ENCODE measurements at regions not wholly inside any gene's neighbourhood (a gene's known extent, or its start where the extent isn't known, plus 50 kb on each side); places are given as distances from the start of the nearest gene placed in this dataset.
A peak's percentile ranks its signal among the peaks of the same experiment; 100 is the strongest.

- peak; percentile 13 for DNase-seq (ENCODE audit: low read depth)
Measured at GRCh38 chr20:57849121-57849520, 139.3 kb upstream of the PMEPA1 start.

GRCh38 chr20:57848282-57848681 lies 138.5 kb upstream of the PMEPA1 start:
- DNase-seq (ENCODE audit: low read depth), result no peak

DNA sequence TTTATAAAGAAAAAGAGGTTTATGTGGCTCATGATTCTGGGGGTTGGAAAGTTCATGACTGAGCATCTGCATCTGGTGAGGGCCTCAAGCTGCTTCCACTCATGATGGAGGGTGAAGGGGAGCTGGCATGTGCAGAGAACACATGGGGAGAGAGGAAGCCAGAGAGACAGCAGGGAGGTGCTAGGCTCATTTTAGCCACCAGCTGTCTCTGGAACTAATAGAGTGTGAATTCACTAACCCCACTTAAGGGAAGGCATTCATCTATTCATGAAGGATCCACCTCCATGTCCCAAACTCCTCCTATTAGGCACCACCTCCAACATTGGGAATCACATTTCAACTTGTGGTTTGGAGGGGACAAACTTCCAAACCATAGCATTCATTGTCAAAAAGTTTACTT lies 137.3 kb upstream of the PMEPA1 start:
- DNase-seq (ENCODE audit: low read depth), result no peak

- no peak for DNase-seq (ENCODE audit: low read depth)
Measured at GRCh38 chr20:57844626-57845596, 135.1 kb upstream of the PMEPA1 start.

- no peak for DNase-seq (ENCODE audit: low read depth)
Measured at GRCh38 chr20:57843941-57844625, 134.3 kb upstream of the PMEPA1 start.

DNA sequence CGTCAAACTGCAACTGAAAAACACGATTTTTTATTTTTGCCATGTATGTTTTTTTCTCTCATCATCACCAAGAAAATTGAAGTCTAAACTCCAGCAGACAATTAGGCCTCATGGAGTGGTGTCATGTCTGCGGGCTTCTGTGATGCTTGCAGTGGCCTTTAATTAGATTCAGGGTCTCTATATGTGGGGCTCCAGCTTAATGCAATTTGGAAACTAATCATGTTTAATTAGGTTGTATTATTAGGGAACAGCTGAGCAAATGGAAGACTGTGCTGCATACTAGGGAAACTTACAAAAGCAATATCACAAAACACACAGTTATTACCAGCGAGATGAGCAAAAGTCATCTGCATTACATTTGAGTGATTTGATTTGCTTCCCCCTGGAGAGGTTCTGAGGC lies 132.9 kb upstream of the PMEPA1 start:
- DNase-seq (ENCODE audit: low read depth), result no peak

- DNase-seq (ENCODE audit: low read depth), result no peak
Measured at GRCh38 chr20:57841297-57841866, 131.6 kb upstream of the PMEPA1 start.

DNA sequence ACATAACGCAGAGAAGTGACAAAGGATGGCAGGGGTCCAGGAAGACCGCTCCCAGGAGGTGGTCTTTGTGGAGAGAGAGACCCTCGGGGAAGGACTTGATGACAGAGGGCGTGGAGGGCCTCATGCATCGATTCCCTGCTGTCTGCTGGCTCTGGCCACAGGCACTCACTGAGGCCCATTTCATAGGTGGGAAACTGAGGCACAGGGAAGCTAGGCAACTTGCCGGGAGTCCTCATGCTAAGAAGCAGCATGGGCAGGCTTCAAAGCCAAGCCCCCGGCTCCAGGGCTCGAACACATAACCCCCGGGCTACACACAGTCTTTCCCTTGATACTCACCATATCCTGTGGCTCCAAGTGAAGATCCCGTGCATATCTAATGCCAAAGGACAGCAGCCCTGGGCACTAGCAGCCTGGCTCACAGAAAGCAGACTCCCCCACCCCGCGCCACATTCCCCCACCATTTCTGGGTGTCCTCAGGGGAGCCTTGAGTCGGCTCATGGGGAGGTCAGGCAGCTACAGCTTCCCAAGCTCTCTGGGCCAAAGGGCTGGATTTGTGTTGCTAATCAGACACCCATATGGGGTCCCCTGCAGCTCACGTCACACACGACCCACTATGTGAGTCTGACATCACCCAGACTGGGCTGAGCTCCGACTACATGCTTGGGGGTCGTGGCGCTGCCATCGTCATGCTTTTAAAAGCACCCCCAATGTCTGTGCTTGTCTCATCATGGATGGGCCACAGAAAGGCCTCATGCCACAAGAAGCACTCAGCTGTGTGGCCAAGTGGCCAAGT lies 130.9 kb upstream of the PMEPA1 start:
- DNase-seq (ENCODE audit: low read depth), result no peak

DNA sequence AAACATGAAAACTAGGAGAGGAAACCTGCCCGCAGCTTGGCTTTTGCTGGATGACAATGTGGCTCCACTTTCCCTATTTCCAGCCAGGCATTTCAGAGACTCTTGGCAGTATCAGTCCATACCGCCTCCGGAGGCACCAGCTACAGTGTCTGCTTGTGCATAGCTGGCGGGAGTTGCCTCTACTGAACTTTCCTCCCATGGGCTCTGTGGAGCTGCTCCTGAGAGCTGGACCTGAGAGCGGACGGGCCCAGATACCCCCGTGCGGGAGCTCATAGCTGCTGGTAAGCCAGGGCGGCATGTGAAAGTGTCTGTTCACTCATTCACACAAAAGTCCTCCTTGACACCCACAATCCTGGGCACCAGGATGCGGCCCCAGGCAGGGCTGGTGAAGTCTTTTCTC lies 130.3 kb upstream of the PMEPA1 start:
- DNase-seq (ENCODE audit: low read depth), result no peak

GRCh38 chr20:57838670-57839151 lies 128.9 kb upstream of the PMEPA1 start:
- DNase-seq (ENCODE audit: low read depth), result no peak

DNA sequence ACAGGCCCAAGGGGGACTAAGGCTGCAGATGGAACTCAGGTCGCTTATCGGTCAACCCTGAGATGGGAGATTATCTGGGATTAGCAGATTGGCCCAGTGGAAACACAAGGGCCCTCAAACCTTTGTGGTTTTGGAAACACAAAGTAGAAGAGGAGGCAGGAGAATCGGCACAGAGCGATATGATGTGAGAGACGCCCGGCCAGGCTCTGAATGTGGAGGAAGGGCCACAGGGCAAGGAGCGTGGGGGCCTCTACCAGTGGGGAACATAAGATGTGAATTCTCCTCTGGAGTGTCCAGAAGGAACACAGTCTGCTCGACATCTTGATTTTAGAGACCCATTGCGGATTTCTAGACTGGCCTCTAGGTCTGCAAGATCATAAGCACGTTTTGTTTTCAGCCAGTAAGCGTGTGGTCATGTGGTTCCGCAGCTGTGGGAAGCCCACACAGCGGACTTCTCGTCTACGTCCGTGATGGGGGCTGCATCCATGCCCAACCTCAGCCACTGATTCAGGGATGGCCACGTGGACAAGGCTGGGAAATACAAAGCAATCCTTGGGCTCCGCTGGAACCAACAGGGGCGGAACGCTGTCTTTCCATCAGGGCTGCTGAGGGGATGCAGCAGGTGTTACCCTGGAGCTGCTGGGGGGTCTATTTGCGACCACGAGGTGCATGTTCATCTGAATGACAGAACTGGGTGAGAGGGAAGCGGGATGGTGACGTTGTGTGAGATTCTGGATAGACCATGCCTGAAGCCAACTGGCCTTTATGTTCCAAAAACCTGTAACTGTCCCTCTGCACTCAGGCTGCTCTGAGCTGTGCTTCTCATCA lies 127.6 kb upstream of the PMEPA1 start:
- no peak for DNase-seq (ENCODE audit: low read depth)

DNA sequence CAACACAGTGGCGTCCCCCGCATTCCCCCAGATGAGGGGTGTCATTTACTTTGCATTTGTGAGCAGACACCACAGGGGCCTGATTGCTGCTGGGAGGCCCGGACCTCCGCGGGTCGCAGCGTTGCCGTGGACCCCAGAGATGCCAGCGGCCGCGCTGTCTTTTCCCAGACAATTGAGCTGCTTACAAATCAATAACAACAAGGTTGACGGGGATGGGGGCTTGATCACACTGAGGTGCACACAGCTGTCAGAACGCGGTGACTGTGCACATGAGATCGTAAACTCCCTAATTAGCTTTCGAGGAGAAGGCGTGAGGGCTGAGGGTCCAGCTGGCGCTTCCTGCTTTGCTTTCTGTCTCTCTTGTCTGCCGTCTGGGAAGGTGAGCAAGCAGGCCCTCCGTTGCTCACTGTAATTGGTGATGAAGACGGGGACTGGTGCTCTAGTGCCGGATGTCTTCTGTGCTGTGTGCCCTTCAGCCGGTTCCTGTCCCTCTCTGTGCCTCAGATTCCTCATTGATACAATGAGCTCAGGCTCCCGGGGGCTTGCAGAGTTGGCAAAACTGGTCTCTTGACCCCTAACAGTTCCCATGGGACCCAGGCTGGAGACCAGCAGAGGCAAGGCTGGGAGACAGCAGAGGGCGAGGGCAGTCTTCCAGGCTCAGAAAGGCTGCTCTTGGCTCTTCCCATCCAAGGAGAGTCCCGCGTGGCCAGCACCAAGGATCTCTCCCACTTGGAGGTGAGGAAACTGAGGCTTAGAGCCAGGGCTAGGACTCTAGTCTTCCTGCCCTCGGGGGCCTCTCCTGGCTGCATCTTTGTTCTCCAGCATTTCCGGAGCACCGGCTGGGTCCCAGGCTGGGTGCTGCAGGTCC lies 126.0 kb upstream of the PMEPA1 start:
- no peak for DNase-seq (ENCODE audit: low read depth)

DNA sequence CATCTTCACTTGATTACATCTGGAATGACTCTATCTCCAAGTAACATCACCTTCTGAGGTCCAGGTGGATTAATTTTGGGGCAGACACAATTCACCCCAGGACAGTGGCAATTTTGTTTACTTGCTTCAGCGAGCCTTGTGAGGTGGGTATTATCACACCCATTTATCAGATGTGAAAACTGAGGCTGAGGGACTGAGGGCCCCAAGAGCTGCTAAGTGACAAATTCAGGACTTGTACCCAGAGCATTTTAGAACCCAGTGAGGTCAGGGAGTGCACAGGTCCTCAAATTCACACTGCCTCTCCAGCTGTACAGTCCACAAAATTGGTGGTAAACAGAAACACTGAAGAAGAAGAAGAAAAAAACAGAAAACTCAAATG lies 125.2 kb upstream of the PMEPA1 start:
- no peak for DNase-seq (ENCODE audit: low read depth)

DNA sequence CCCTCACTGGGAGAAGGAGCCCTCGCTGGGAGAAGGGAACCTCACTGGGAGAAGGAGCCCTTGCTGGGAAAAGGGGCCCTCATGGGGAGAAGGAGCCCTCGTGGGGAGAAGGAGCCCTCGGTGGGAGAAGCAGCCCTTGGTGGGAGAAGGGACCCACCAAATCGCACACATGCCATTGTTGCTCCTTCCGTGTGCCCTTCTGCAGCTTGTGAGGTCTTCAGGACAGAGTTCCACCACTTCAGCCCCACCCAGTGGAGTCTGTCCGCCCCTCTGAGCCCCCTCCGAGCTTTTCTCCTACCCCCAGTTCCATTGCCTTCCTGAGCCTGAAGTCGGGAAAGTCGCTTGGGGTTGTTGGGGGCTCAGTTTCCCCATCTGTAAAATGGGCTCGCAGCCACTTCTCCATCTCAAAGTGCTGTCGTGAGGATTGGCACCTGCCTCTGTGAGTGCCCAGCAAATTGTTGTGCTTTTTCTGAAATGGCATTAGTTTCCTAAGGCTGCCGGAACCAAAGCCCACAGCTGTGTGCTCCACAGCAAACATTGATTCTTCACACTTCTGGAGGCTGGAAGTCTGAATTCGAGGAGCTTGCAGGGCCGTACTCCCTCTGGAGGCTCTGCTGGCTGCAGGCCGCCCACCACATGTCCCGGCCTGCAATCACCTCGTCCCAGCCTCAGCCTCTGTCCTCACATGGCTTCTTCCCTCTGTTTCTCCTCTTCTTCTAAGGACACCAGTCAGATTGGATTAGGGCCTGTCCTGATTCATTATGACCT lies 124.7 kb upstream of the PMEPA1 start:
- DNase-seq (ENCODE audit: low read depth), result no peak

DNA sequence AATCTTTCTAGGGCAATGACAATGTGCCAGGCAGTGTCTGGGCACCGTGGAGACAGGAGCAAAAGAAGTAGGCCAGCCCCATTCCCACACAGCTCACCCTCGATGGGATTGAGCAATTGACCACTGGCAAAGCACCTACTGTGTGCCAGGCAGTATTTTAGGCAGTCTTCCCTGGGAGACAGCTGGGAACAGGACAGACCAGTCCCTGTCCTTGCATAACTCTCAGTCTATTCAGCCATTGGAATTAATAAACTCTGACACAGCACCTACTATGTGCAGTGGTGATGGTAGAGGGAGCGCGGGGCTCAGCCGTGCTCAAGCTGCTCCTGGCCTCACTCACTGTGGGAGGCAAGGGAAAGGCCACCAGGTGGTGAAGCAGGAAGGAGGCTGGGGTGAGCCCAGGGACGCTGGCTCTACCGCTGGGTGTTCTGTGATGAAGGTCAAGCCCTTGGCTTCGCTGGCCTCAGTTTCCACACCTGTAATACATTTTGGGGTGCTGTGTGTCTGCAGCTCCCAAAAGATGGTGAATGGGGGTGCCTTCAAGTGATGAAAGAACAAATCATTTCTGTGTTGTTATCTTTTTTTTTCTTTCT lies 122.3 kb upstream of the PMEPA1 start:
- DNase-seq (ENCODE audit: low read depth), result no peak

DNA sequence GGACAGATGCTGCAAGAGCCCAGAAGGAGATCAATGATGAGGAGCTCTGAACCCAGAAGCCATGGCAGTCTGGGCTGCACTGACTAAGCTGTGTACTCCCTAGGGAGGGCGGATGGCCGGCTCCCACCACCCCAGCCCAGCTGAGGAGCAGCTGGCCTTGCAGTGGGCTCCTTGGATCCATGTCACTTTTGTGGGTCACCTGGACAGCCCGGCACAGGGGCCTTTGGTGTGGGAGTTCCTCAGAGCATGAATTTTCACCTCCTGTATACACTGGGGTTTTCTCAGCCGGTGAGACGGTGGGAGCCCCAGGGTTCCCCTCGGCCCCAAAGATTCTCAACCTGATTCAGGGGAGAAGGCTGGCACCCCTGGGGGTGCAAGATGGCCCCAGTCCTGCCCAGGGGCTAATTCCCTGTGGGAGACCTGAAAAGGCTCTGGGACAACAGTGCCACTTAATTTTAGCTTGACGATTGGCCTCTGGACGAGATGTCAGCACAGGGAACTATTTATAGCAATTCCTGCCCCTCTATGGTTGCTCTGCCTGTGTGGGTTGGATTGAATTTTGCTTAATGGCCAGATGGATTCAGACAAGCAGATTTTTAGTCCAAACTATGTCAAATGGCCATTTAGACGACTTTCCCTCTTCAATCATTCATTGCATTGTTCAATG lies 121.6 kb upstream of the PMEPA1 start:
- no peak for DNase-seq (ENCODE audit: low read depth)

DNA sequence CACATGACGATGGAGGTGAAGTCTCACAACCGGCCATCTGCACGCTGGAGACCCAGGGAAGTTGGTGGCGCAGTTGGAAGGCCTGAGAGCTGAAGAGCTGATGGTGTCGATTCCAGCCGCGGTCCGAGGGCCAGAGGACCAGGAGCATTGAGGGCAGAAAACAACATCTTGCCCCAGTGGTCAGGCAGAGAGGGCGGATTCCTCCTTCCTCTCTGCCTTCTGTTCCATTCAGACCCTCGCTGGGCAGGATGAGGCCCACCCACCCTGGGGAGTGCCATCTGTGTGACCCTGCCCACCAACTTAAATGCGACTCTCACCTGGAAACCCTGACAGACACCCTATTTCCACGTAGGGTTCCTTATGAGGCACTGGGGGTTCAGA lies 120.7 kb upstream of the PMEPA1 start:
- no peak for DNase-seq (ENCODE audit: low read depth)

DNA sequence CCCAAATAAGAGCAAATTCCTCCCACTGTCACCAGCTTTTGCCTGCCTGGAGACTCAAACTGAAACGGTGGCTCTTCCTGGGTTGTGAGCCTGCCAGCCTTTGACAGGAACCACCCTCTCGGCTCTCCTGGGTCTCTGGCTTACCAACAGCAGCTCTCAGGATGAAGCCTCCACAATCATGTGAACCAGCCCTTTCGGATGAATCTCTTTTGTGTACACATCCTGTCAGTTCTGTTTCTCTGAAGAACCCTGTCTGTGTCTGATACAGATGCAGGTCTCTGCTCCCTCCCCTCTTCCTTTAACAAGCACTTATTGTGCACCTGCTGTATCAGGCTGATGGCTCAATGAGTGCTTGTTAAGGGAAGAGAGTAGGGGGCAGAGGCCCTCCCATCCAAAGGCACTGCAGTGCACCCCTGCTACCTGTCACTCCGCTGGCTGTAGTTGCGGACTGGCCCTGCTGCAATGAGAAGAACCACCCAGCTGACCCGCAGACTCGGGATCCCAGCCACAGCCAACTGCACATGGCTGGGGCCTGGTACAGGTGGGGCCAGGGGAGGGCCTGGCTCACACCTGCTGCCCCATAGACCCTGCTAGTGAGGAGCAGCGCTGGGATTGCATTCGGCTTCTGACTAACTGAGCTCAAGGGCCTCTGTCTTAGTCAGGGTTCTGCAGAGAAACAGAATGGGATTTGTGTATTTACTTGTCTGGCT lies 120.1 kb upstream of the PMEPA1 start:
- no peak for DNase-seq (ENCODE audit: low read depth)

Measured in renal cortical epithelial cell (primary cell).